ENCODE measurements at regions not wholly inside any gene's neighbourhood (a gene's known extent, or its start where the extent isn't known, plus 50 kb on each side); places are given as distances from the start of the nearest gene placed in this dataset.

DNA sequence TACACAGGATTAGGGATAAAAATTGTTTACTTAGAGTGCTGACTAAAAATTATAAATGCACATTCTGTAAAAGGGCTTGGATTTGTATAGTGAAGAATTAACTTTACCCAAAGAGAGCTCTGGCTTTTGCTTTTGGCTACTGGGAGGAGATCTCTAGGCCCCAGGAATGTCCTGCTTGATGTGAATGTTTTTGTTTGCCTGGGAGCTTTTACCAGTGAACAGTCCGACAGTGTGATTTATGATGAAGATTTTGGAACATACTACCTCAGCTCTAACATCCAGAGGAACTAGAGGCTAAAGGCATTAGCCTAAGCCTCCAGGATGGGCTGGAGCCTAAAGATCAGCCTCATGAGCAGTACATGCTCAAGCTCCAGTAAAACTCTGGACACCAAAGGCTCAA is 103.7 kb upstream of the RFX3 start:
- peaks cover 0 to 16% (median 0%) of the 10 kb centered on the region in 3 donors for H3K9me3 ChIP-seq (ENCODE audit: control extremely low read depth in 1 of 3, control insufficient read depth in 2 of 3, insufficient read depth in 1 of 3, low read length in 2 of 3)
- intact Hi-C loops (cut with micrococcal nuclease), result no loop called here
- Mint-ChIP-seq H3K27me3 (no peaks in the 10 kb centered on the region), H3K4me3 (no peak overlapping the region), H3K27ac (no peak overlapping the region), H3K4me1 (no peaks in the 10 kb centered on the region), H3K9me3 (ENCODE audit: insufficient read depth) (peaks cover 7% of the 10 kb centered on the region)
- H3K27ac ChIP-seq (ENCODE audit: low read length in 2 of 2), result no peak overlapping the region
- no peaks in the 10 kb centered on the region for H4K20me1 ChIP-seq (ENCODE audit: control insufficient read depth, insufficient read depth, low read length, poor library complexity, severe bottlenecking)
- ATAC-seq (ENCODE audit: low read depth), result no peak
- TF ChIP-seq, protein P1, sequence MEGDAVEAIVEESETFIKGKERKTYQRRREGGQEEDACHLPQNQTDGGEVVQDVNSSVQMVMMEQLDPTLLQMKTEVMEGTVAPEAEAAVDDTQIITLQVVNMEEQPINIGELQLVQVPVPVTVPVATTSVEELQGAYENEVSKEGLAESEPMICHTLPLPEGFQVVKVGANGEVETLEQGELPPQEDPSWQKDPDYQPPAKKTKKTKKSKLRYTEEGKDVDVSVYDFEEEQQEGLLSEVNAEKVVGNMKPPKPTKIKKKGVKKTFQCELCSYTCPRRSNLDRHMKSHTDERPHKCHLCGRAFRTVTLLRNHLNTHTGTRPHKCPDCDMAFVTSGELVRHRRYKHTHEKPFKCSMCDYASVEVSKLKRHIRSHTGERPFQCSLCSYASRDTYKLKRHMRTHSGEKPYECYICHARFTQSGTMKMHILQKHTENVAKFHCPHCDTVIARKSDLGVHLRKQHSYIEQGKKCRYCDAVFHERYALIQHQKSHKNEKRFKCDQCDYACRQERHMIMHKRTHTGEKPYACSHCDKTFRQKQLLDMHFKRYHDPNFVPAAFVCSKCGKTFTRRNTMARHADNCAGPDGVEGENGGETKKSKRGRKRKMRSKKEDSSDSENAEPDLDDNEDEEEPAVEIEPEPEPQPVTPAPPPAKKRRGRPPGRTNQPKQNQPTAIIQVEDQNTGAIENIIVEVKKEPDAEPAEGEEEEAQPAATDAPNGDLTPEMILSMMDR (IDR thresholded peaks at IDR 0.05), result no peak
- TF ChIP-seq EZH2 (IDR thresholded peaks at IDR 0.05; ENCODE audit: borderline replicate concordance, insufficient read depth, low read depth, low read length, poor library complexity, severe bottlenecking), result no peak
- no peak for DNase-seq
- H3K79me2 ChIP-seq (ENCODE audit: control insufficient read depth, insufficient read depth, low read length), result no peaks in the 10 kb centered on the region
- no peaks in the 10 kb centered on the region for H3K36me3 ChIP-seq (replicated peaks in 1 of 2; ENCODE audit: control extremely low read depth in 1 of 2, control insufficient read depth in 1 of 2, extremely low read depth in 1 of 2, insufficient read depth in 2 of 2, low read length in 1 of 2)
- no peak overlapping the region for H3K9ac ChIP-seq (ENCODE audit: low read length)
- CTCF ChIA-PET, result no interaction called here
- POLR2A ChIA-PET, result no interaction called here
- H3K4me3 ChIP-seq (ENCODE audit: control extremely low read depth in 1 of 5, extremely low read depth in 1 of 5, insufficient read depth in 1 of 5, low read depth in 2 of 5, low read length in 4 of 5), result no peak overlapping the region
- no peaks in the 10 kb centered on the region for H3K4me1 ChIP-seq (ENCODE audit: control insufficient read depth in 2 of 2, insufficient read depth in 2 of 2, low read length in 2 of 2)
- no peaks in the 10 kb centered on the region for H3K27me3 ChIP-seq (replicated peaks in 1 of 4; ENCODE audit: control extremely low read depth in 1 of 4, control insufficient read depth in 3 of 4, insufficient read depth in 4 of 4, low read length in 3 of 4)
- no CpG with 5 or more reads among the region's 1 CpG for WGBS (ENCODE audit: insufficient coverage)
- H2AFZ ChIP-seq (ENCODE audit: insufficient read depth, low read depth, low read length, poor library complexity, severe bottlenecking), result no peak overlapping the region
- no peak overlapping the region for H3K4me2 ChIP-seq (replicated peaks; ENCODE audit: low read depth, low read length, poor library complexity, severe bottlenecking)

- ChIA-PET CTCF (no interaction called here), POLR2A (no interaction called here)
- no peak overlapping the region for H3K27ac ChIP-seq (ENCODE audit: low read length in 2 of 2)
- Mint-ChIP-seq H3K4me1 (no peaks in the 10 kb centered on the region), H3K4me3 (no peak overlapping the region), H3K9me3 (ENCODE audit: insufficient read depth) (peaks cover 7% of the 10 kb centered on the region), H3K27me3 (no peaks in the 10 kb centered on the region), H3K27ac (no peak overlapping the region)
- no peak for DNase-seq
- H3K27me3 ChIP-seq (replicated peaks in 1 of 4; ENCODE audit: control extremely low read depth in 1 of 4, control insufficient read depth in 3 of 4, insufficient read depth in 4 of 4, low read length in 3 of 4), result no peaks in the 10 kb centered on the region
- H3K9ac ChIP-seq (ENCODE audit: low read length), result no peak overlapping the region
- no peaks in the 10 kb centered on the region for H3K36me3 ChIP-seq (replicated peaks in 1 of 2; ENCODE audit: control extremely low read depth in 1 of 2, control insufficient read depth in 1 of 2, extremely low read depth in 1 of 2, insufficient read depth in 2 of 2, low read length in 1 of 2)
- no peaks in the 10 kb centered on the region for H4K20me1 ChIP-seq (ENCODE audit: control insufficient read depth, insufficient read depth, low read length, poor library complexity, severe bottlenecking)
- H2AFZ ChIP-seq (ENCODE audit: insufficient read depth, low read depth, low read length, poor library complexity, severe bottlenecking), result no peak overlapping the region
- H3K4me1 ChIP-seq (ENCODE audit: control insufficient read depth in 2 of 2, insufficient read depth in 2 of 2, low read length in 2 of 2), result no peaks in the 10 kb centered on the region
- no peak overlapping the region for H3K4me2 ChIP-seq (replicated peaks; ENCODE audit: low read depth, low read length, poor library complexity, severe bottlenecking)
- H3K4me3 ChIP-seq (ENCODE audit: control extremely low read depth in 1 of 5, extremely low read depth in 1 of 5, insufficient read depth in 1 of 5, low read depth in 2 of 5, low read length in 4 of 5), result no peak overlapping the region
- no peaks in the 10 kb centered on the region for H3K79me2 ChIP-seq (ENCODE audit: control insufficient read depth, insufficient read depth, low read length)
- TF ChIP-seq EZH2 (IDR thresholded peaks at IDR 0.05; ENCODE audit: borderline replicate concordance, insufficient read depth, low read depth, low read length, poor library complexity, severe bottlenecking), result no peak
- TF ChIP-seq, protein P1 (IDR thresholded peaks at IDR 0.05), result no peak
- H3K9me3 ChIP-seq (ENCODE audit: control extremely low read depth in 1 of 3, control insufficient read depth in 2 of 3, insufficient read depth in 1 of 3, low read length in 2 of 3), result peaks cover 0 to 17% (median 0%) of the 10 kb centered on the region in 3 donors
- intact Hi-C loops (cut with micrococcal nuclease), result no loop called here
- no peak for ATAC-seq (ENCODE audit: low read depth)
Observed at GRCh38 chr9:3628239-3628638, 102.4 kb upstream of the RFX3 start.

Measured in B cell (primary cell).